CD4-positive, CD25-positive, alpha-beta regulatory T cell (primary cell): ENCODE measurements at regions not wholly inside any gene's neighbourhood (a gene's known extent, or its start where the extent isn't known, plus 50 kb on each side); places are given as distances from the start of the nearest gene placed in this dataset.
"Not testable (repeated sequence)": the region's sequence is repeated elsewhere in the genome, so short reads cannot be mapped to it uniquely, and the experiment has no call there.

Experiments
- ATAC-seq, 2 donors: fragments of 150-1000 bp; cut with Tn5 transposase; one replicate each; pipeline ENCODE4 v1.10.0; 2021; ENCODE audit warnings: low read depth in 2 of 2, moderate number of reproducible peaks in 2 of 2, moderate library complexity in 1 of 2
- DNase-seq, 3 donors: peaks; one replicate each; pipeline versions ENCODE4 v3.0.0 to v3.0.0-alpha.2; 2012 to 2022; ENCODE audit warnings: mixed read lengths in 1 of 3
- H3K27ac ChIP-seq: one replicate; pipeline ENCODE4 v1.7.0; 2013; ENCODE audit warnings: mild to moderate bottlenecking, low read length; ENCODE audit not compliant: insufficient read depth, poor library complexity, severe bottlenecking
- H3K27me3 ChIP-seq: one replicate; pipeline ENCODE4 v1.7.0; 2013; ENCODE audit warnings: low read length; ENCODE audit not compliant: control insufficient read depth, insufficient read depth
- H3K36me3 ChIP-seq: one replicate; pipeline ENCODE4 v1.7.0; 2013; ENCODE audit warnings: mild to moderate bottlenecking, low read length, moderate library complexity; ENCODE audit not compliant: control insufficient read depth, insufficient read depth
- H3K4me1 ChIP-seq: 2 replicates; pipeline ENCODE4 v1.7.0; 2013; ENCODE audit warnings: mild to moderate bottlenecking, low read length; ENCODE audit not compliant: insufficient read depth, control insufficient read depth, poor library complexity, severe bottlenecking
- H3K4me3 ChIP-seq: one replicate; pipeline ENCODE4 v1.7.0; 2013; ENCODE audit warnings: low read depth, mild to moderate bottlenecking, low read length, moderate library complexity
- H3K9me3 ChIP-seq, 2 experiments: 1 replicate in 1 of 2; 2 replicates in 1 of 2; pipeline ENCODE4 v1.7.0; 2013; ENCODE audit warnings: low read length in 2 of 2, mild to moderate bottlenecking in 1 of 2, moderate library complexity in 1 of 2; ENCODE audit not compliant: control insufficient read depth in 2 of 2
- H3K27ac Mint-ChIP-seq, 3 donors: one replicate each; pipeline ENCODE4 v1.8.0; 2020 to 2022; ENCODE audit warnings: mild to moderate bottlenecking in 3 of 3, mixed read lengths in 3 of 3, moderate library complexity in 2 of 3
- H3K27me3 Mint-ChIP-seq: one replicate; pipeline ENCODE4 v1.8.0; 2022; ENCODE audit warnings: mild to moderate bottlenecking, mixed read lengths
- H3K36me3 Mint-ChIP-seq: one replicate; pipeline ENCODE4 v1.8.0; 2020; ENCODE audit warnings: mixed read lengths
- H3K4me1 Mint-ChIP-seq, 4 donors: one replicate each; pipeline ENCODE4 v1.8.0; 2020 to 2022; ENCODE audit warnings: mixed read lengths in 4 of 4, mild to moderate bottlenecking in 1 of 4
- H3K4me3 Mint-ChIP-seq, 4 donors: one replicate each; pipeline ENCODE4 v1.8.0; 2020 to 2022; ENCODE audit warnings: mild to moderate bottlenecking in 4 of 4, mixed read lengths in 4 of 4, moderate library complexity in 3 of 4
- H3K9me3 Mint-ChIP-seq, 7 donors: one replicate each; pipeline ENCODE4 v1.8.0; 2020 to 2022; ENCODE audit warnings: mixed read lengths in 7 of 7, mild to moderate bottlenecking in 3 of 7, moderate library complexity in 2 of 7

DNA sequence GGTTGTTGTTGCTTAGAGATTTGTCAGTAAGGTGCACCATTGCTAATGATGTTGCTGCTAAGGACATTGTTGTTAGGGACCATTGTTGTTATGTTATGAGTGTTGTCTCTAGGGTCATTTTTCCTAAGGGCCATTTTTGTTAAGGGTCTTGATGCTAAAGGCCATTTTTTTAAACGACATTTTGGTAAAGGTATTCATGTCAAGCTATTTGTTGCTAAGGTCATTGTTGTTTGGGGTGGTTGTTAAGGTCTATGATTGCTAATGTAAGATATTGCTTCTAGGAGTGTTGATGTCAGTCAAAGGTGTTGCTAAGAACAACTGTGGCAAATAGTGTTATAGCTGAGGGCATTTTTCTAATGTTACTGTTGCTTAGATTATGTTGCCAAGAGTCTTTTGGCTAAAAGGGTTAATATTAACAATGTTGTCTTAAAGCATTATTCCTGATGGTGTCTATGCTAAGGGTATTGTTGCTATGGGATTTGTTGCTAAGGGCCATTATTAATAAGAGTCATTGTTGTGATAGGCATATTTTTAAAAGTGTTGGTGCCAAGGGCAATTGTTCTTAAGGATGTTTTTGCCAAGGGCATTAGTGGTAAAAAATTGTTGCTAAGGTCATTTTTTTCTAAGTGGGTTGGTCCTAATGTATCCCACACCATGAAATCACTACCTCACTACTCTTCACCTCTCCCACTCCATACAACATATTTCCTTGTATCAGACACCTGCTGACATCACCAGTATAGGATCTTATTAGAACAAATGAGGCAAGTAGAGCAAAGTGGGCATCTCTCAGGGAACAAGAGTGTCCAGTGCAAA lies 56.2 kb downstream of the SPATA31A6 start:
- not testable (repeated sequence) for H3K4me1 ChIP-seq, ATAC-seq, H3K27ac Mint-ChIP-seq

DNA sequence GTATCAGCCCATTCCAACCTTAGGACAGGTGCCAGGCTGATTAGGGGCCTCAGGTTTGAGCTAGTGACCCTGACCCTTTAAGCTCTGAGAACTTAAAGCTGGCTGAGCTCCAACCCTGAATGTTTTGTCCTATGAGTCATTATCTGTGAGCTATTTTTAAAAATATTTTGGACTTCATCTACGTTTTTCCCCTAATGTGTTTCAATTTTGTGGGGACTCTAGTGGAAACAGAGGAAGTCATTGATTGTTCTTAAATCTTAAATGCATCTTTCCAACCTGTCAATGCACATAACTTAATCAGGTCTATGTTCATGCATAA lies 56.8 kb downstream of the SPATA31A6 start:
- ATAC-seq, H3K27ac ChIP-seq, H3K27ac Mint-ChIP-seq: not testable (repeated sequence)

More for the DNA sequence above, 56.2 kb downstream of the SPATA31A6 start:
- not testable (repeated sequence) for H3K27ac ChIP-seq, H3K4me3 Mint-ChIP-seq, H3K9me3 ChIP-seq, H3K9me3 Mint-ChIP-seq, DNase-seq, H3K4me3 ChIP-seq, H3K27me3 Mint-ChIP-seq, H3K36me3 ChIP-seq, H3K4me1 Mint-ChIP-seq, H3K27me3 ChIP-seq, H3K36me3 Mint-ChIP-seq

DNA sequence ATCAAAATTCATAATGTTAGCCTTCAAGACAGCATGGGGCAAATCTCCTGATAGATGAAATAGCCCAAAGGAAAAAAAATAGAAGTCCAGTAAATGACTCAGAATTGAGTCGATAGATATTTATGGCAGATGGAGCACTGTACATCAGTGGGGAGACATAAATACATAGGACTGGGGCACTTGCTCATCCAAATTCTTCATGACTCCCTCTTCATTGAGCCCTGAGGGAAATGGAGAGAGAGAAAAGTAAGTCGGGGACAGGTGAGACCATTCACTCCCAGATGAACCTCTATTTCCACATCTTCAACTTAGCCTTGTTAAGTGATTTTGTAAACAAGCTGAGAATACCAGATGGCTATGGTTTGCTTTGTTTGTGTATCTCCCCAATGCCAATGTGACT lies 59.8 kb downstream of the SPATA31A6 start:
- not testable (repeated sequence) for H3K27ac ChIP-seq, H3K9me3 Mint-ChIP-seq, H3K9me3 ChIP-seq, H3K36me3 ChIP-seq, DNase-seq, H3K4me3 ChIP-seq, H3K4me1 ChIP-seq, H3K4me3 Mint-ChIP-seq, H3K27ac Mint-ChIP-seq, H3K4me1 Mint-ChIP-seq, H3K27me3 ChIP-seq, ATAC-seq, H3K36me3 Mint-ChIP-seq, H3K27me3 Mint-ChIP-seq

More for the DNA sequence above, 56.8 kb downstream of the SPATA31A6 start:
- H3K9me3 ChIP-seq, H3K36me3 ChIP-seq, H3K27me3 Mint-ChIP-seq, H3K4me3 ChIP-seq, H3K27me3 ChIP-seq, H3K4me1 ChIP-seq, H3K4me1 Mint-ChIP-seq, H3K9me3 Mint-ChIP-seq, H3K36me3 Mint-ChIP-seq, DNase-seq, H3K4me3 Mint-ChIP-seq: not testable (repeated sequence)

DNA sequence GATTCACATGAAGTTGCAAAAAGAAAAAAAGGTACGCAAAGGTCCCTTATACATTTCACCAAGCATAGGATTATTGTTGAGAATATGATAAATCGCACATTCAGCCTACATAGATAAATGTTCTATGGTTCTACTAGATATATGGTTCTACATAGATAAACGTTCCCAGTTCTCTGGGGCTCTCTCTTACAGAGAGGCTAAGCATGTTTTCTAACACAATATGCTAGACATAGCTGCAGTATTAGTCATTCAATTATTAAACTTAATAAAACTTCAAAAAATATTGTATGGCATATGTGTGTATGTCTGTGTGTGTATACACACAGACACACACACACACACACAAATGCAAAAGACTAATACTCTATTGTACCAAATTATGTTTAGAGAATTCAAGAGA lies 60.4 kb downstream of the SPATA31A6 start:
- not testable (repeated sequence) for H3K9me3 Mint-ChIP-seq, H3K4me1 Mint-ChIP-seq, H3K27ac Mint-ChIP-seq, DNase-seq, H3K36me3 ChIP-seq, H3K4me1 ChIP-seq, H3K9me3 ChIP-seq, ATAC-seq, H3K27me3 Mint-ChIP-seq, H3K36me3 Mint-ChIP-seq, H3K4me3 Mint-ChIP-seq, H3K27ac ChIP-seq, H3K27me3 ChIP-seq, H3K4me3 ChIP-seq

DNA sequence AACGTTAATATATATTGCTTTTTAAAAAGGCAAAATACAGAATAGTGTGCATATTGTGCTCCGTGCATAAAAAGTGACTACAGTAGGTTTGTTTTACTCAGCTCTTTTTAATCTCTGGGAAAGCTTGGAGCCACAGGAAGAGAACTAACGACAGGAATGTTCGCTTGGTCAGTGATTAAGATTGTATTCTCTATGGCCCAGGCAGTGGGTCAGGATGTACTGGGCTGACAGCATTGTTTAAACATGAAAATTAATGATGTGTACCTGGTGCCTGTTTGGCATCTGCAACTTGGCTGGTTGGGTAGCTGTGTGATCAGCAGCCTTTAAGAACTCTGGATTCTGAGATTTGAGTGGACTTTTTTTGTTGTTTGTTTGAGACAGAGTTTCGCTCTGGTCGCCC lies 85.3 kb downstream of the SPATA31A6 start:
- H3K9me3 ChIP-seq, H3K9me3 Mint-ChIP-seq, ATAC-seq, H3K27ac ChIP-seq, H3K4me1 ChIP-seq, H3K27me3 Mint-ChIP-seq, H3K27ac Mint-ChIP-seq, H3K36me3 Mint-ChIP-seq, H3K4me1 Mint-ChIP-seq, H3K4me3 ChIP-seq, H3K4me3 Mint-ChIP-seq, H3K36me3 ChIP-seq, H3K27me3 ChIP-seq, DNase-seq: not testable (repeated sequence)

DNA sequence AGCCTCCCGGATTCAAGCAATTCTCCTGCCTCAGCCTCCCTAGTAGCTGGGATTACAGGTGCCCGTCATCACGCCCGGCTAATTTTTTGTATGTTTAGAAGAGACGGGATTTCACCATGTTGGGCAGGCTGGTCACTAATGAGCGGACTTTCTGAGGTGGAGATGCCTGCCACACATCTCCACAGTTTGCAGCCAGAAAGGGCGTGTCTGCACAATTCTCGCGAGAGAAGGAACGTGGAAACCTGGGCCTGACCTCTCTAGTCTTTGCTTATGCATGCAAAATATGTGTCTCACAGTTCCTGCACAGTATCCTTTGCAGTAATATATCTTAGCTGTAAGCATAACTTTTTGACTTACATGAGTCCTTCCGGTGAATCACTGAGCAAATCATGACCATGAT lies 85.7 kb downstream of the SPATA31A6 start:
- H3K27ac ChIP-seq, H3K4me1 ChIP-seq, ATAC-seq, H3K9me3 Mint-ChIP-seq, H3K4me3 Mint-ChIP-seq, H3K4me1 Mint-ChIP-seq, H3K27me3 ChIP-seq, H3K4me3 ChIP-seq, DNase-seq, H3K36me3 ChIP-seq, H3K9me3 ChIP-seq, H3K27me3 Mint-ChIP-seq, H3K36me3 Mint-ChIP-seq: not testable (repeated sequence)
- H3K27ac Mint-ChIP-seq, result peak overlapping the region in 1 of 3 donors; percentile 60

DNA sequence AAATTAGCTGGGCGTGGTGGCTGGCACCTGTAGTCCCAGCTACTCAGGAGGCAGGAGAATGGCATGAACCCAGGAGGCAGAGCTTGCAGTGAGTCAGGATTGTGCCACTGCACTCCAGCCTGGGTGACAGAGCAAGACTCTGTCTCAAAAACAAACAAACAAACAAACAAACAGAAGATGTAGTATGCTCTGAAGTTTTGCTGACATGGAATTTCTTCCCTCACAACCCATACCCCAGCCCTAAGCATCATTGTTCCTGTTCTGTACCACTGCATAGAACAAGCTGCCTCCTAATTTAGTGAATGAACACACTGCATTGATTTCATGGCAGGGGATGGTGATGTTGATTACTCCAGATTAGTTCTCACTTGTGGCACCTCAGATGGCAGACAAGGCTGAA lies 89.7 kb downstream of the SPATA31A6 start:
- H3K27ac Mint-ChIP-seq, H3K36me3 Mint-ChIP-seq, H3K27me3 ChIP-seq, H3K4me3 ChIP-seq, H3K4me3 Mint-ChIP-seq, H3K9me3 Mint-ChIP-seq, ATAC-seq, H3K4me1 ChIP-seq, H3K9me3 ChIP-seq, H3K27ac ChIP-seq, H3K36me3 ChIP-seq, H3K4me1 Mint-ChIP-seq, DNase-seq, H3K27me3 Mint-ChIP-seq: not testable (repeated sequence)

DNA sequence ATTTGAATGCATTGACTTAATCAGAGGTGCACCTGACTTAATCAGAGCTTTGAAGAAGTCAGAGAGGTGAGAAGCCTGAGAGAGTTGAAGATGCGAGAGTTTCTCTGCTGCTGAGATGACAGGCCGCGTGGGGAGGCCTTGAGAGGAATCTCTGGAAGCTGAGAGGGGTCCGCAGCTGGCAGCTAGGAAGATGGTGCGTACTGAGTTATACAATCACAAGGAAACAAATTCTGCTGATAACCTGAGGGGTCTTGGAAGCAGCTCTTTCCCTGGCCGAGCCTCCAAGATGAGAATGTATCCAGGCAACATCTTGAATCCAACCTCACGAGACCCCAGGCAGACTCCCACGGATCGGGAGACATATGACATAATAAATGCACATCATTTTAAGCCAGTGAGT lies 91.7 kb downstream of the SPATA31A6 start:
- H3K4me1 ChIP-seq, result no peaks in the 10 kb centered on the region
- Mint-ChIP-seq H3K4me1 (no peaks in the 10 kb centered on the region), H3K27ac (no peak overlapping the region), H3K36me3 (no peaks in the 10 kb centered on the region), H3K4me3 (no peak overlapping the region), H3K9me3 (peaks cover 0 to 2% (median 0%) of the 10 kb centered on the region in 7 donors), H3K27me3 (no peaks in the 10 kb centered on the region)
- no peaks in the 10 kb centered on the region for H3K27me3 ChIP-seq
- DNase-seq, result no peak
- H3K9me3 ChIP-seq, result no peaks in the 10 kb centered on the region
- no peak overlapping the region for H3K4me3 ChIP-seq
- no peak for ATAC-seq
- no peaks in the 10 kb centered on the region for H3K36me3 ChIP-seq
- no peak overlapping the region for H3K27ac ChIP-seq
